Activated T-helper 1 cell treated with Interleukin-2 at 50 U/mL for 16 hours (primary cell): ENCODE measurements at regions not wholly inside any gene's neighbourhood (a gene's known extent, or its start where the extent isn't known, plus 50 kb on each side); places are given as distances from the start of the nearest gene placed in this dataset.

Experiments
- DNase-seq: peaks from one replicate; pipeline ENCODE4 v3.0.0-alpha.2; 2020; ENCODE audit warnings: low read depth

GRCh38 chr5:74152625-74153254, 487.8 kb downstream of the ENC1 start:
- no peak for DNase-seq

- DNase-seq = no peak
Observed at GRCh38 chr5:74152136-74152535, 488.4 kb downstream of the ENC1 start.

- DNase-seq = no peak
Observed at GRCh38 chr5:74149395-74149794, 491.1 kb downstream of the ENC1 start.

- no peak for DNase-seq
Observed at GRCh38 chr5:74148321-74148720, 492.2 kb downstream of the ENC1 start.

- DNase-seq = no peak
Observed at GRCh38 chr5:74146796-74147195, 493.7 kb downstream of the ENC1 start.

GRCh38 chr5:74145951-74146350, 494.6 kb downstream of the ENC1 start:
- DNase-seq = no peak

GRCh38 chr5:74143721-74144330, 496.7 kb downstream of the ENC1 start:
- no peak for DNase-seq

GRCh38 chr5:74143151-74143550, 497.4 kb downstream of the ENC1 start:
- DNase-seq = no peak

- DNase-seq = no peak
Observed at GRCh38 chr5:74141053-74141452, 499.5 kb downstream of the ENC1 start.

GRCh38 chr5:74140409-74140808, 500.1 kb downstream of the ENC1 start:
- no peak for DNase-seq

- DNase-seq = no peak
Observed at GRCh38 chr5:74139589-74139988, 500.9 kb downstream of the ENC1 start.

GRCh38 chr5:74138721-74139120, 501.8 kb downstream of the ENC1 start:
- no peak for DNase-seq

GRCh38 chr5:74136276-74136825, 504.2 kb downstream of the ENC1 start:
- no peak for DNase-seq

- DNase-seq = no peak
Observed at GRCh38 chr5:74135033-74135432, 505.5 kb downstream of the ENC1 start.

- no peak for DNase-seq
Observed at GRCh38 chr5:74132485-74132884, 506.5 kb downstream of the ARHGEF28 start.

GRCh38 chr5:74131250-74131649, 505.3 kb downstream of the ARHGEF28 start:
- no peak for DNase-seq

- DNase-seq = no peak
Observed at GRCh38 chr5:74130155-74130897, 504.3 kb downstream of the ARHGEF28 start.

- DNase-seq = no peak
Observed at GRCh38 chr5:74127381-74128320, 501.7 kb downstream of the ARHGEF28 start.

- no peak for DNase-seq
Observed at GRCh38 chr5:74126294-74126693, 500.3 kb downstream of the ARHGEF28 start.

GRCh38 chr5:74124826-74125225, 498.8 kb downstream of the ARHGEF28 start:
- no peak for DNase-seq

GRCh38 chr5:74123929-74124328, 497.9 kb downstream of the ARHGEF28 start:
- no peak for DNase-seq
